PC-3 (cell line): ENCODE measurements at regions not wholly inside any gene's neighbourhood (a gene's known extent, or its start where the extent isn't known, plus 50 kb on each side); places are given as distances from the start of the nearest gene placed in this dataset.

Experiments used
- ATAC-seq: fragments of 200-7000 bp; cut with Tn5 transposase; 2 replicates; pipeline ENCODE4 v1.9.1; 2020; ENCODE audit warnings: mild to moderate bottlenecking, moderate library complexity
- BruUV-seq: library from RNA; stranded (reverse); fragments of 400-500 nt; replicated peaks from 2 replicates; lab custom pipeline; 2021; lab: Mats Ljungman, UMichigan
- CTCF ChIA-PET: fragments of 300-600 bp; sonication (Branson Sonifier 250); formaldehyde crosslinking; loops from one replicate; lab custom pipeline; 2022; ENCODE audit warnings: antibody characterized with exemption; lab: Charles Lee
- POLR2A ChIA-PET: fragments of 300-600 bp; sonication (Branson Sonifier 250); formaldehyde crosslinking; loops from one replicate; lab custom pipeline; 2022; ENCODE audit warnings: antibody characterized with exemption; ENCODE audit not compliant: unreplicated experiment; lab: Charles Lee
- DNase-seq: peaks from one replicate; pipeline ENCODE4 v3.0.0-alpha.2; 2015
- H2AFZ ChIP-seq: fragments of 300-600 bp; sonication (generic); 2 replicates; pipeline ENCODE4 v1.6.0; 2016; ENCODE audit warnings: antibody characterized with exemption, low read length
- H3F3A ChIP-seq: fragments of 300-600 bp; sonication (generic); one replicate; pipeline ENCODE4 v1.6.0; 2017; ENCODE audit warnings: antibody characterized with exemption, low read length, control low read depth, mild to moderate bottlenecking; ENCODE audit not compliant: unreplicated experiment
- H3K27ac ChIP-seq: fragments of 300-600 bp; sonication (generic); 2 replicates; pipeline ENCODE4 v1.5.1; 2016; ENCODE audit warnings: mild to moderate bottlenecking, low read length
- H3K27me3 ChIP-seq: fragments of 300-600 bp; sonication (generic); 2 replicates; pipeline ENCODE4 v1.6.1; 2016; ENCODE audit warnings: low read length, mixed read lengths
- H3K36me3 ChIP-seq: fragments of 300-600 bp; sonication (generic); 2 replicates; pipeline ENCODE4 v1.6.1; 2016; ENCODE audit warnings: low read depth, mixed run types, low read length, mixed read lengths
- H3K4me1 ChIP-seq: fragments of 300-600 bp; sonication (generic); 2 replicates; pipeline ENCODE4 v1.5.1; 2016; ENCODE audit warnings: low read length; ENCODE audit not compliant: insufficient read depth
- H3K4me2 ChIP-seq: fragments of 300-600 bp; sonication (generic); 2 replicates; pipeline ENCODE4 v1.6.0; 2016; ENCODE audit warnings: low read length
- H3K4me3 ChIP-seq: fragments of 300-600 bp; sonication (generic); 2 replicates; pipeline ENCODE4 v1.5.1; 2016; ENCODE audit warnings: mild to moderate bottlenecking, low read length, mixed read lengths
- H3K79me2 ChIP-seq: fragments of 300-600 bp; sonication (generic); 2 replicates; pipeline ENCODE4 v1.6.1; 2017; ENCODE audit warnings: low read length, mixed read lengths
- H3K9ac ChIP-seq: fragments of 300-600 bp; sonication (generic); 2 replicates; pipeline ENCODE4 v1.6.0; 2016; ENCODE audit warnings: mild to moderate bottlenecking, low read length
- H3K9me2 ChIP-seq: fragments of 300-600 bp; sonication (generic); replicated peaks from 2 replicates; pipeline ENCODE4 v1.6.1; 2016; ENCODE audit warnings: mixed run types, low read length, mixed read lengths
- H3K9me3 ChIP-seq: fragments of 300-600 bp; sonication (generic); 2 replicates; pipeline ENCODE4 v1.6.1; 2016; ENCODE audit warnings: low read length, mixed read lengths
- H4K20me1 ChIP-seq: fragments of 300-600 bp; sonication (generic); 2 replicates; pipeline ENCODE4 v1.6.1; 2016; ENCODE audit warnings: low read length, mixed read lengths
- EZH2 ChIP-seq: fragments of 300-600 bp; sonication (generic); IDR thresholded peaks from one replicate; pipeline ENCODE4 v1.6.1; 2017; ENCODE audit warnings: antibody characterized with exemption, mild to moderate bottlenecking, low read length; ENCODE audit not compliant: unreplicated experiment
- EZH2phosphoT487 ChIP-seq: fragments of 300-600 bp; sonication (generic); IDR thresholded peaks from 2 replicates; pipeline ENCODE4 v1.6.1; 2018; ENCODE audit warnings: mild to moderate bottlenecking, antibody characterized with exemption, low read length, borderline replicate concordance
- intact Hi-C: fragments of 100-400 bp; cut with micrococcal nuclease; formaldehyde crosslinking; loops from 2 replicates; pipeline ENCODE4 v1.9.0; 2023
- TF ChIP-seq, protein P1 (sequence below): fragments of 300-600 bp; sonication (generic); conservative IDR thresholded peaks from 2 replicates; pipeline ENCODE4 v1.5.1; 2017; ENCODE audit warnings: antibody characterized with exemption, low read depth, mild to moderate bottlenecking, low read length

DNA sequence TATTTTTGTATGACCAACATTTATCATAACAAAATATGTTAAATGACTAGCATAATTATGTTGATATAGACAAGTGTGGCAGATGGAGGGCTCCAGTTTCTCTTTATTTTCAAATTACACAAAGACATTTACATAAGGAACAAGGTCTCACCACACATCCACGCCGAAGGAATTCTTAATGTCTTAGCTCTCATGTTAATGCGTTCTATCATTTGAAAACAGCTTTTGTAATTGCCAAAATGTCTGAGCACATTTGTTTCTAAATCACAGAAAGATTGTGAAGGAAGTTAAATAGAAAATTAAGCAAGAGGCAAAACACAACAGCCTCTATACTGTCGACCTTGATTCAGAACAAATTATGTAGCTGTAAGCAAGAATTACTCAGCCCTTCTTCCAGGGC, 223.0 kb upstream of the NR5A2 start:
- Histone ChIP-seq H4K20me1 (no peaks in the 10 kb centered on the region), H3K4me1 (no peaks in the 10 kb centered on the region), H3K4me2 (no peak overlapping the region), H3K4me3 (no peak overlapping the region), H3K79me2 (no peaks in the 10 kb centered on the region), H3F3A (no peaks in the 10 kb centered on the region), H3K36me3 (no peaks in the 10 kb centered on the region), H3K9me3 (no peaks in the 10 kb centered on the region), H3K27ac (no peak overlapping the region), H3K27me3 (0 out of 2 replicates have a peak, but pooled peaks cover 3% of the 10 kb centered on the region), H3K9me2 (no peaks in the 10 kb centered on the region), H3K9ac (no peak overlapping the region), H2AFZ (no peak overlapping the region)
- TF ChIP-seq EZH2phosphoT487: no peak
- TF ChIP-seq, protein P1, sequence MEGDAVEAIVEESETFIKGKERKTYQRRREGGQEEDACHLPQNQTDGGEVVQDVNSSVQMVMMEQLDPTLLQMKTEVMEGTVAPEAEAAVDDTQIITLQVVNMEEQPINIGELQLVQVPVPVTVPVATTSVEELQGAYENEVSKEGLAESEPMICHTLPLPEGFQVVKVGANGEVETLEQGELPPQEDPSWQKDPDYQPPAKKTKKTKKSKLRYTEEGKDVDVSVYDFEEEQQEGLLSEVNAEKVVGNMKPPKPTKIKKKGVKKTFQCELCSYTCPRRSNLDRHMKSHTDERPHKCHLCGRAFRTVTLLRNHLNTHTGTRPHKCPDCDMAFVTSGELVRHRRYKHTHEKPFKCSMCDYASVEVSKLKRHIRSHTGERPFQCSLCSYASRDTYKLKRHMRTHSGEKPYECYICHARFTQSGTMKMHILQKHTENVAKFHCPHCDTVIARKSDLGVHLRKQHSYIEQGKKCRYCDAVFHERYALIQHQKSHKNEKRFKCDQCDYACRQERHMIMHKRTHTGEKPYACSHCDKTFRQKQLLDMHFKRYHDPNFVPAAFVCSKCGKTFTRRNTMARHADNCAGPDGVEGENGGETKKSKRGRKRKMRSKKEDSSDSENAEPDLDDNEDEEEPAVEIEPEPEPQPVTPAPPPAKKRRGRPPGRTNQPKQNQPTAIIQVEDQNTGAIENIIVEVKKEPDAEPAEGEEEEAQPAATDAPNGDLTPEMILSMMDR: no peak
- no peak for TF ChIP-seq EZH2
- DNase-seq: no peak
- ChIA-PET CTCF (no interaction called here), POLR2A (interaction anchor here (0.6 kb wide), 1 partner anchor 116 kb away, joined by 3 read pairs; no protein-coding TSS in a partner anchor)
- ATAC-seq: no peak
- BruUV-seq: no TSS peak
- intact Hi-C loops: no loop called here

DNA sequence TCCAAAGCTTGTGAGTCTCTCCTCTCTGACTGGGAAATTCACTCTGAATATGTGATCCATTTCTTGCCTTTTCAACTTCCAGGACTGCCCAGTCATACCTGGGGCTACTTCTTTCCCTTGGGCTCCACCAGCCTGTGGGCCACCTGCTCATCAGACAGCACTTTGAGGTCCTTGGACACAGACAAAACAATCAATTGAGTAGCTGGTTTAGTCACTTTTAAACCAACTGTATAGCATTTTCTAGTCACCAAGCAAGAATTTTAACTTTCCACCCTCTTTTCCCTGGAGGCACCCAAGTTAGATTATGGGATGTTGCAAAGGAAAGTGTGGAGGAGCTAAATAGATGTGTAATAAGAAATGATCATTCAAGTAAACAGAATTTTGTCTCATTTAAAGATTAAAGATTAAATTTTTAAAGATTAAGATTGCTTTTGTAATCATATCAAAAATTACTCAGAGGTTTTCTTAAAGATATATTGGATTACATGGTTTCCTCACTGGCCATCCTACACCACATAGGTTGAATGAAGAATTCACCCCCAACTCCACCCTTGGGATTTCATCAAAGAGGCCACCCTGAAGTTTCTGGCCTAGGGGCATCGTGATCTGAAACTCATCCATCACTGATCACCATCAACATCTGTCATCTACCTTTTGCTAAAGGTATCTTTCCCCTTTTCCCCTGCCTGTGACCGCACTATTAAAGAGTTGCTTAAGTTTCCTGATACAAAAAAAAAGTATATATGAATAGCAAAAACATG, 219.2 kb upstream of the NR5A2 start:
- H3K4me2 ChIP-seq: no peak overlapping the region
- H3K27me3 ChIP-seq: peaks cover 5% of the 10 kb centered on the region; the same call in 1 of the 2 replicates
- no peaks in the 10 kb centered on the region for H3K9me2 ChIP-seq
- no TSS peak for BruUV-seq
- DNase-seq: peak; percentile 59
- no peak overlapping the region for H2AFZ ChIP-seq
- no peak; the same call in 1 of the 2 replicates for ATAC-seq
- TF ChIP-seq EZH2phosphoT487 (no peak), EZH2 (no peak)
- TF ChIP-seq, protein P1: no peak
- H4K20me1 ChIP-seq: no peaks in the 10 kb centered on the region
- H3K4me3 ChIP-seq: no peak overlapping the region
- intact Hi-C loops: no loop called here
- ChIA-PET CTCF (no interaction called here), POLR2A (interaction anchor here (0.6 to 0.7 kb wide), 3 partner anchors 34 to 693 kb away, joined by 3 to 6 read pairs (median 5); no protein-coding TSS in a partner anchor)
- H3K79me2 ChIP-seq: no peaks in the 10 kb centered on the region
- H3K9ac ChIP-seq: no peak overlapping the region
- no peaks in the 10 kb centered on the region for H3K4me1 ChIP-seq
- no peaks in the 10 kb centered on the region for H3K9me3 ChIP-seq
- no peaks in the 10 kb centered on the region for H3K36me3 ChIP-seq
- H3K27ac ChIP-seq: no peak overlapping the region
- no peaks in the 10 kb centered on the region for H3F3A ChIP-seq

DNA sequence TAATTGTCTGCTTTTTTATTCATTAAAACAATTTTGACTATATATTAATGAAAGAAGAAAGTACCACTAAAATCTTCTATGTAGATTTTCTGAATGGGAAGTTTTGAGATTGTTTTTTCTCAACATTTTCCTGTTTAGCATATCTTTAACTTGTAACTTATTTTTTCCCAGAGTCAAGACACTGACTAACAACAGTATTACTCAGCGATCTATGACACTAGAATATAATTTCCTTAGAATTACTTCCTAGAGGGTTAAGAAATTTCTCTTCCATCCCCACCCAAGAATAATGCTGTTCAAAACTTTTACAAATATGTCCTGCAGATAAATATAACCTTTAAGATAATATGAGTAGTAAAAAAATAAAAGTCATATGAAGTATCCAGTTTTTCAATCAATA, 218.2 kb upstream of the NR5A2 start:
- Histone ChIP-seq H3K4me3 (no peak overlapping the region), H3K9ac (no peak overlapping the region), H3K4me2 (no peak overlapping the region), H3K4me1 (no peaks in the 10 kb centered on the region), H2AFZ (no peak overlapping the region), H3K9me3 (no peaks in the 10 kb centered on the region), H3K27ac (no peak overlapping the region), H3K9me2 (no peaks in the 10 kb centered on the region), H3F3A (no peaks in the 10 kb centered on the region), H3K27me3 (peaks cover 14% of the 10 kb centered on the region; the same call in 1 of the 2 replicates), H3K36me3 (no peaks in the 10 kb centered on the region), H4K20me1 (no peaks in the 10 kb centered on the region), H3K79me2 (no peaks in the 10 kb centered on the region)
- no TSS peak for BruUV-seq
- ChIA-PET POLR2A (no interaction called here), CTCF (no interaction called here)
- TF ChIP-seq EZH2: no peak
- TF ChIP-seq EZH2phosphoT487: no peak
- TF ChIP-seq, protein P1: no peak
- DNase-seq: no peak
- no peak for ATAC-seq
- intact Hi-C loops: no loop called here
